MM.1S (cell line): ENCODE measurements at regions not wholly inside any gene's neighbourhood (a gene's known extent, or its start where the extent isn't known, plus 50 kb on each side); places are given as distances from the start of the nearest gene placed in this dataset.
"Not testable (repeated sequence)": the region's sequence is repeated elsewhere in the genome, so short reads cannot be mapped to it uniquely, and the experiment has no call there.

ENCODE experiments used
- DNase-seq: peaks from one replicate; pipeline ENCODE4 v3.0.0-alpha.2; 2015
- H2AFZ ChIP-seq: fragments of 300-600 bp; sonication (generic); 2 replicates; pipeline ENCODE4 v1.6.0; 2016; ENCODE audit warnings: antibody characterized with exemption, low read length
- H3F3A ChIP-seq: fragments of 300-600 bp; sonication (generic); 2 replicates; pipeline ENCODE4 v1.6.1; 2016; ENCODE audit warnings: mild to moderate bottlenecking, antibody characterized with exemption, low read length, moderate library complexity, mixed read lengths; ENCODE audit not compliant: insufficient read depth
- H3K27ac ChIP-seq: fragments of 300-600 bp; sonication (generic); 2 replicates; pipeline ENCODE4 v1.5.1; 2016; ENCODE audit warnings: mild to moderate bottlenecking, low read length
- H3K27me3 ChIP-seq: fragments of 300-600 bp; sonication (generic); replicated peaks from 2 replicates; pipeline ENCODE4 v1.6.0; 2016; ENCODE audit warnings: low read length; ENCODE audit not compliant: insufficient read depth
- H3K36me3 ChIP-seq: fragments of 300-600 bp; sonication (generic); replicated peaks from 2 replicates; pipeline ENCODE4 v1.6.1; 2016; ENCODE audit warnings: mild to moderate bottlenecking, low read length, mixed read lengths; ENCODE audit not compliant: insufficient read depth
- H3K4me1 ChIP-seq: fragments of 300-600 bp; sonication (generic); 2 replicates; pipeline ENCODE4 v1.6.1; 2016; ENCODE audit warnings: low read length, mixed read lengths
- H3K4me2 ChIP-seq: fragments of 300-600 bp; sonication (generic); 2 replicates; pipeline ENCODE4 v1.6.0; 2016; ENCODE audit warnings: low read depth, low read length
- H3K4me3 ChIP-seq: fragments of 300-600 bp; sonication (generic); 2 replicates; pipeline ENCODE4 v1.5.1; 2016; ENCODE audit warnings: low read length, mixed read lengths
- H3K79me2 ChIP-seq: fragments of 300-600 bp; sonication (generic); 2 replicates; pipeline ENCODE4 v1.6.1; 2016; ENCODE audit warnings: mixed run types, low read length, mixed read lengths
- H3K9ac ChIP-seq: fragments of 300-600 bp; sonication (generic); 2 replicates; pipeline ENCODE4 v1.6.1; 2016; ENCODE audit warnings: low read length, mixed read lengths
- H3K9me2 ChIP-seq: fragments of 300-600 bp; sonication (generic); replicated peaks from 2 replicates; pipeline ENCODE4 v1.6.1; 2016; ENCODE audit warnings: mild to moderate bottlenecking, low read length, mixed read lengths; ENCODE audit not compliant: insufficient read depth
- H3K9me3 ChIP-seq: fragments of 300-600 bp; sonication (generic); replicated peaks from 2 replicates; pipeline ENCODE4 v1.6.1; 2016; ENCODE audit warnings: mild to moderate bottlenecking, low read length, mixed read lengths; ENCODE audit not compliant: insufficient read depth
- H4K20me1 ChIP-seq: fragments of 300-600 bp; sonication (generic); 2 replicates; pipeline ENCODE4 v1.6.1; 2016; ENCODE audit warnings: mild to moderate bottlenecking, low read length, moderate library complexity, mixed read lengths; ENCODE audit not compliant: insufficient read depth
- CTCF ChIP-seq: fragments of 300-600 bp; sonication (generic); IDR thresholded peaks from 2 replicates; pipeline ENCODE4 v1.5.1; 2016; ENCODE audit warnings: antibody characterized with exemption, low read length, mixed read lengths
- EZH2 ChIP-seq: fragments of 300-600 bp; sonication (generic); optimal IDR thresholded peaks from 2 replicates; pipeline ENCODE3; 2017; ENCODE audit warnings: low read depth, mild to moderate bottlenecking, antibody characterized with exemption, low read length, mixed read lengths
- EZH2phosphoT487 ChIP-seq: fragments of 300-600 bp; sonication (generic); IDR thresholded peaks from 2 replicates; pipeline ENCODE4 v1.6.1; 2018; ENCODE audit warnings: antibody characterized with exemption, low read length

- H3K9me2 ChIP-seq: no peaks in the 10 kb centered on the region
- TF ChIP-seq CTCF: no peak
- no peak for TF ChIP-seq EZH2phosphoT487
- TF ChIP-seq EZH2: no peak
- no peaks in the 10 kb centered on the region for H3K36me3 ChIP-seq
- H3K4me2 ChIP-seq: no peak overlapping the region
- H4K20me1 ChIP-seq: no peaks in the 10 kb centered on the region
- no peaks in the 10 kb centered on the region for H3K79me2 ChIP-seq
- no peak overlapping the region for H2AFZ ChIP-seq
- H3K4me1 ChIP-seq: no peaks in the 10 kb centered on the region
- no peaks in the 10 kb centered on the region for H3K9me3 ChIP-seq
- DNase-seq: no peak
- H3K9ac ChIP-seq: no peak overlapping the region
- no peak overlapping the region for H3K27ac ChIP-seq
- no peaks in the 10 kb centered on the region for H3K27me3 ChIP-seq
- H3K4me3 ChIP-seq: no peak overlapping the region
- 0 out of 2 replicates have a peak, but pooled peaks cover 2% of the 10 kb centered on the region for H3F3A ChIP-seq
Observed at GRCh38 chr12:116667752-116668151, 70.1 kb downstream of the SPRING1 start.

- not testable (repeated sequence) for H3K36me3 ChIP-seq, H3K9ac ChIP-seq, H3K4me2 ChIP-seq, H3K27ac ChIP-seq, H3K4me3 ChIP-seq, DNase-seq, H4K20me1 ChIP-seq, H2AFZ ChIP-seq, H3K4me1 ChIP-seq, H3K9me2 ChIP-seq, H3K9me3 ChIP-seq, H3F3A ChIP-seq, H3K27me3 ChIP-seq, H3K79me2 ChIP-seq
Observed at GRCh38 chr12:116666829-116667228, 71.0 kb downstream of the SPRING1 start.

- H3K9me2 ChIP-seq: no peaks in the 10 kb centered on the region
- H2AFZ ChIP-seq: no peak overlapping the region
- no peaks in the 10 kb centered on the region for H3K9me3 ChIP-seq
- H3K4me1 ChIP-seq: no peaks in the 10 kb centered on the region
- no peak overlapping the region for H3K9ac ChIP-seq
- H4K20me1 ChIP-seq: no peaks in the 10 kb centered on the region
- no peaks in the 10 kb centered on the region for H3K27me3 ChIP-seq
- H3K79me2 ChIP-seq: no peaks in the 10 kb centered on the region
- no peak overlapping the region for H3K4me2 ChIP-seq
- no peak for DNase-seq
- H3K36me3 ChIP-seq: no peaks in the 10 kb centered on the region
- H3K27ac ChIP-seq: no peak overlapping the region
- TF ChIP-seq EZH2phosphoT487: no peak
- no peak for TF ChIP-seq CTCF
- no peak for TF ChIP-seq EZH2
- no peaks in the 10 kb centered on the region for H3F3A ChIP-seq
- no peak overlapping the region for H3K4me3 ChIP-seq
Observed at GRCh38 chr12:116666305-116666673, 71.6 kb downstream of the SPRING1 start.

- TF ChIP-seq EZH2phosphoT487 (no peak), EZH2 (no peak), CTCF (no peak)
- H4K20me1 ChIP-seq: no peaks in the 10 kb centered on the region
- H2AFZ ChIP-seq: no peak overlapping the region
- no peak overlapping the region for H3K9ac ChIP-seq
- no peak overlapping the region for H3K4me2 ChIP-seq
- DNase-seq: no peak
- no peaks in the 10 kb centered on the region for H3K4me1 ChIP-seq
- H3K27ac ChIP-seq: no peak overlapping the region
- no peaks in the 10 kb centered on the region for H3K9me3 ChIP-seq
- no peaks in the 10 kb centered on the region for H3K79me2 ChIP-seq
- no peaks in the 10 kb centered on the region for H3K27me3 ChIP-seq
- H3K36me3 ChIP-seq: no peaks in the 10 kb centered on the region
- no peaks in the 10 kb centered on the region for H3F3A ChIP-seq
- H3K4me3 ChIP-seq: no peak overlapping the region
- H3K9me2 ChIP-seq: no peaks in the 10 kb centered on the region
Observed at GRCh38 chr12:116665666-116666304, 72.1 kb downstream of the SPRING1 start.
